Esophagus muscularis mucosa (tissue), 2 donors: ENCODE measurements at regions not wholly inside any gene's neighbourhood (a gene's known extent, or its start where the extent isn't known, plus 50 kb on each side); places are given as distances from the start of the nearest gene placed in this dataset.

Source experiments
- POLR2A ChIP-seq: fragments of 450-650 bp; IDR thresholded peaks from one replicate; pipeline ENCODE4 v1.6.1; 2017; ENCODE audit warnings: antibody characterized with exemption, moderate library complexity, mild to moderate bottlenecking, low read depth
- POLR2AphosphoS5 ChIP-seq, 2 donors: sonication (generic); formaldehyde crosslinking; IDR thresholded peaks; one replicate each; pipeline ENCODE4 v1.6.1; 2017; ENCODE audit warnings: antibody characterized with exemption in 2 of 2

DNA sequence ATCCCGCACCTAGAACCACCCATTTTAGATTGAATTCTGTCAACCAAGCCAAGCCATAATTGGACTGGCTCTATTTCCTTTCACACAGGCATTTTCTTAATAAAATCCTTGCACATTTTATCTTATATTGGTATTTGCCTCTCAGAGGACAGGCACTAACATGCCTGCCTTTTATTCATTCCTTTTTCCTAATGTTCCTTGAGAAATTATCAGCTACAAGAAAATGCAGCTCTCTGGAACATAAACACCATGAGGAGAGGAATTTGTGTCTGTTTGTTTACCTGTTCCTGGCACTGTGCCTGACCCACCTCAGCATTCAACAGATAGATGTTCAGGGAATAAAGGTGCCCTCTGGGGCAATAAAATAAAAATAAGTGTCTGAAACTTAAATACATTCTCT lies 116.2 kb downstream of the PDHA2 start:
- TF ChIP-seq POLR2AphosphoS5 (IDR thresholded peaks at IDR 0.05) (no peak), POLR2A (no peak)
